HG03280 (cell line): ENCODE measurements at regions not wholly inside any gene's neighbourhood (a gene's known extent, or its start where the extent isn't known, plus 50 kb on each side); places are given as distances from the start of the nearest gene placed in this dataset.

Experiments
- ATAC-seq: cut with Tn5 transposase; IDR thresholded peaks from one replicate; pipeline ENCODE4 v1.9.1; 2021; ENCODE audit warnings: mild to moderate bottlenecking, moderate library complexity; ENCODE audit not compliant: unreplicated experiment

- no peak for ATAC-seq
Measured at GRCh38 chr17:34154961-34155730, 99.9 kb upstream of the CCL2 start.

GRCh38 chr17:34155947-34156346 lies 99.1 kb upstream of the CCL2 start:
- ATAC-seq, result no peak

- no peak for ATAC-seq
Measured at GRCh38 chr17:34156401-34156740, 98.7 kb upstream of the CCL2 start.

DNA sequence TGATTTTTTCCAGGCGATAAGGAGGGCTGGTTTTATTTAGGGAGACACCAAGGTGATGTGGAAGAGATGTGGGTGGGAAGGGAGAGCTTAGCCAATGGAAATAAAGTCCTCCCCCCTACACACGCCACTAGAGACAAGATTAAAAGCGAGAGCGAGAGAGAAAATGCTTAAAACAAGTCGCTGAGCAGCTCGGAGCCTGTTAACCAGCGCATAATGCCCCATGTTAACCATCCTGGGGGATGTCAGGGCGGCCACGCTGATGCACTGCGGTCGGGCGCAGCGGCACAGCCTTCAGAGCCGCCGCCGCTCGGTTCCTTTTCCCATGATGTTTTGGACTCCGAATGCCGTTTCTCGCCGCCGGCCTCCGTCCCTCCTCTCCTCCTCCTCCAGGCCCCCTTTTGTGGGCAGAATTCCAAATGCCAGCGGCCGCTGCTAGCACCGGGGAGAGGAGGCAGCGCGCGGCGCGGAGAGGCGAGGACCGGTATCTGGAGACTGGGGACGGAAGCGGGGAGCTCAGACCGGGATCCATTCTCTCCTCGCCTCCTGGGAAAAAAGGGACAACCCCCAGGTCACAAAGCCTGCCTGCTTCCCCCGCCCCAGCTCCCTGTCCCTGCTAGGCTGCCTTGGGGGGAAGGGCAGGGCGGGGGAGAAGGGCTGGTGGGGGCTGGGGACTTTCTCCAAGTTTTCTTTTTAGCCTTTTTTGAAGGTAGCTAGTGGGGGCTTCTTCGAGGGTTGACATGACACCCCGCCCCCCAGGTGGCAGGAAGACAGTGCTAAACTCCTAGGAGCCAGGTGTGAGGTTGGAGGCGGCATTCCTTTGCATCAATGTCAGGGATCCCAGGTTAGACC lies 98.1 kb upstream of the CCL2 start:
- ATAC-seq, result no peak

GRCh38 chr17:34161690-34162089 lies 93.4 kb upstream of the CCL2 start:
- ATAC-seq, result no peak

DNA sequence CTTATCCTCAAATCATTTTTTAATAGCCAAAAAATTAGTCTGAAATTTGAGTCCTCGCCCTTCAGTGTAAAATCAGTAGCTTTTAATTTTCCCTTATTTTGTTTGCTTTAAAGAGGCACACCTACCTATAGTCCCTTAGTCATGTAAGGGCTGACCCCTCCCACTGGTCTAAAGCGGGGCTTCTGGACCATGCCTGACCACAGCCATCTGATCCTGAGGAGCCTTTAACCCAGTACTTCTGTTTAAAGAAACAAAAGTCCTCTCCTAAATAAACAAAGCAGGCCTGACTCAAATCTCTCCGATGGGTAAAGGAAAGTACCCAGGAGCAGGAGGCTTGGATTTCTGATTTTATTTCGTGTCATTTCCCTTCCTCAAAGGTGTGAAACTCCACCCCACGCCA lies 92.0 kb upstream of the CCL2 start:
- ATAC-seq, result no peak

- ATAC-seq, result no peak
Measured at GRCh38 chr17:34163646-34164045, 91.4 kb upstream of the CCL2 start.

DNA sequence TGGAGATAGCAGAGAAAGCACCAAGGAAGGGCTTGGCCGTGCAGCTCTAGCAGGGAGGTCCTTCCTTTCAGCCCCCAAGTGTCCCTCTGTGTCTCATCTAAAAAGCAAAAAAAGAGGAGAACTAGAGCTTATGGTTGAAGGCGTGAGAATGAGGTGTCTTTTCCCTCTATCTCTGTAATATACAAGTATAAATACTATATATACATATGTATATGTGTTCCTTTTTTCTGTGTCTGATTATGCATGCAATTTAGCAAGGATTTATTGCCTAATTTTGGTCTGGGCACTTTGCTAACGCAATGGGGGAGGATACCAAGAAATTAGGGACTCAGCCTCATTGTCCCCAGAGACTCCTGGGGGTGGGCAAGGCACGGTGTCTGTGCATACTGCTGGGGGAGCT lies 90.2 kb upstream of the CCL2 start:
- ATAC-seq, result no peak

- ATAC-seq, result no peak
Measured at GRCh38 chr17:34166352-34166751, 88.7 kb upstream of the CCL2 start.

DNA sequence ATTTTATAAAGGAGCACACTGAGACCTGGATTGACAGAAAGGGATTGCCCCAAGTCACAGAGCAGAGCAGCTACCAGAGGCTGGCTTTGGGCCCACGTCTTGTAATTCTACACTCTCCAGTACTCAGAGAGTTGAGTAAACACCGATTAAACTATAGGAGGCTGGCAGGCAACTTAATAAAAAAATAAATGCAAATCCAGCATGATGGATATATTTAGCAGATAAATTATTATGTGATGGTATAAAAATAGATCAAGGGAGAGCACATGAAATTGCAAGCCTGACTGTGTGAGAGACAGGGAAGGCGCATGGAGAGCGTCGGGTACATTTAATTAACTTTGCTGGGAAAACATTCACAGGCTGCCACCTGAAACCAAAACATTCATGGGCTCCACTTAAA lies 87.7 kb upstream of the CCL2 start:
- ATAC-seq, result no peak

DNA sequence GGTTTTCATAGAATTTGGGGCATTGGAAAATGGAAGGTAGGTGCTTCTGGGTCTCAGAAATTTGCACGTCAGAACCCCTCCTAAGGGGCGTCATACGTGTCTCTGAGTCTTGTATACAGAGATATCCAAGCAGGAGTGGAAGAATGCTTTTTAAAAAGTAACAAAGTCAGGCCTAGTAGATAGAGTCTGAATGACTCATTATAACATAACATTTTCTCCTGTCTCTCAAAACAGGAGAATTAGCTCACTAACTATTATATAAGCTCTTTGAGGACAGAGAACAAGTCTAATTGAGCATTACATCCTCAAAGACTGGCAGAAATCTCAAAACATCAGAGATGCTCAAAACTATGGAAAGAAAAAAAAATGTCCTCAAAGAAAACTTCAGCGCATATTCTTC lies 86.1 kb upstream of the CCL2 start:
- no peak for ATAC-seq

DNA sequence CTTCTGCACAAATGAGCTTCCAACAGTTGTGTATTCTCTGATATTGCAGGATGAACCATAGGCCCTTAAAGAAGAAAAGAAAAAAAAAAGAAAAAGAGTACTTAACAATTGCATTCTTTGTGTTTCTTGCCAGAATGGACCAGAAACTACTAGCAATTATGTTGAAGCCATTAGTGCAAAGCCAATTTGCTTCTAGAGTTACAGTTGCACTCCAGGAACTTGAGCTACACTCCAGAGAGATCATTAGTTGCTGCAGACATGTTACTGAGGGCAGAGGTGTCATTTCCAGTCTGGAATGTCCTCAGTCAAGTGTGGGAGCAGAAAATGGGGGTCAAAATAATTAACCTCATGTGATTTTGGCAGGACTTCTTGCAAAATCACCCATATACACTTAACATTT lies 85.6 kb upstream of the CCL2 start:
- no peak for ATAC-seq

DNA sequence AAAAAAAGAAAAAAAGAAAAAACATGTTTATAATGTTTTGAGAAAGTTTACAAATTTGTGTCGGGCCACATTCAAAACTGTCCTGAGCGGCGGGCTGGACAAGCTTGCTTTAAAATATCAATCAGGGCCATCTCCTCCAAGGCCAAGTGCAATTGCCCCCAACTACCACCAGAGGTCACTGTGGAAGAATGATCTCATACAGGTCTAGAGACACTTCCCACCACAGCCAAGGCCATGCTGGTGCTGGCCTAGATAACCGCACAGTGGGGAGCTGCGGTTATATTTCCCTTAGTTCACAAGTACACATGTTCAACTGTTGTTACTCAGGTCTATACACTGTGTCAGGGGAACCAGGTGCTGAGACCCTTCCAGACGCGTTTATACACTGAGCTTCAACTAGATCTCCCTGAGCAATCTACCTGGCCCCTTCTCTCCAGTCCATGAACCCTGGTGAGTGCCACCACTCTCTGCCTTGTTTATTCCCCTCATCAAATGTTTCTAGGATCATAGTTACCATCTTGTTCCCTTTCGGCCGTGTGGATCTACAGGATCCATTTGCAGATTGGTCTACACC lies 83.8 kb upstream of the CCL2 start:
- no peak for ATAC-seq

GRCh38 chr17:34172390-34172918 lies 82.6 kb upstream of the CCL2 start:
- no peak for ATAC-seq

GRCh38 chr17:34173241-34173640 lies 81.8 kb upstream of the CCL2 start:
- no peak for ATAC-seq

DNA sequence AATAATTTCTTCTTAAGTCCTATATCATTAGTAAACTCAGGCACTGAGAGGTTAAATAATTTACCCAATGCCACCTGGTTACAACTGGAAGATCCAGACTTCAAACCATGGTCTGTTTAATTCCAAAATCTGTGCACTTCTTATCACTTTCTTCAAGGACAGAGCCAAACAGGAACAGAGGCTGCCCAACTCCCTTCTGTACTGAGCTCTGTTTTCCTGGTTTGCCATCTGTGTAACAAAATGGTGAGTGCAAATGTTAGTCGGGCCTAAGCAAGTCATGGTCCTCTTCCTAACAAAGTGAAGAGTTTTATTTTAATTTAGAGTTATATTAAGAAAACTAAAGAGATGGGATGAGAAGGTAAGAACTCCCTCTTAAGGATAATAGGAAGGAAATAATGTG lies 80.6 kb upstream of the CCL2 start:
- ATAC-seq, result no peak

- no peak for ATAC-seq
Measured at GRCh38 chr17:34176440-34176839, 78.6 kb upstream of the CCL2 start.

GRCh38 chr17:34177642-34178041 lies 77.4 kb upstream of the CCL2 start:
- ATAC-seq, result no peak

- no peak for ATAC-seq
Measured at GRCh38 chr17:34178092-34178491, 77.0 kb upstream of the CCL2 start.

- no peak for ATAC-seq
Measured at GRCh38 chr17:34182036-34182803, 72.9 kb upstream of the CCL2 start.

GRCh38 chr17:34195987-34196386 lies 59.1 kb upstream of the CCL2 start:
- no peak for ATAC-seq
